ENCODE measurements at regions not wholly inside any gene's neighbourhood (a gene's known extent, or its start where the extent isn't known, plus 50 kb on each side); places are given as distances from the start of the nearest gene placed in this dataset.

- no peak overlapping the region for H3K27ac ChIP-seq (ENCODE audit: low read depth, low read length)
- no peaks in the 10 kb centered on the region for H3K36me3 ChIP-seq (ENCODE audit: insufficient read depth, low read length)
- no peak for TF ChIP-seq CTCF (IDR thresholded peaks at IDR 0.05; ENCODE audit: extremely low read depth, low read depth, low read length)
- DNase-seq (ENCODE audit: insufficient read length, low spot score, missing footprints), result no peak
- no peaks in the 10 kb centered on the region for H4K20me1 ChIP-seq (ENCODE audit: insufficient read depth, low read length)
- H3K9me3 ChIP-seq (ENCODE audit: low read depth, low read length), result no peaks in the 10 kb centered on the region
- H3K27me3 ChIP-seq (ENCODE audit: insufficient read depth, low read length), result no peaks in the 10 kb centered on the region
- H3K79me2 ChIP-seq (ENCODE audit: insufficient read depth, low read length), result no peaks in the 10 kb centered on the region
- no peaks in the 10 kb centered on the region for H3K4me1 ChIP-seq (ENCODE audit: insufficient read depth, low read length)
- H3K4me2 ChIP-seq (ENCODE audit: insufficient read depth, low read length), result no peak overlapping the region
- no peak overlapping the region for H3K4me3 ChIP-seq (ENCODE audit: insufficient read depth, low read length)
- H2AFZ ChIP-seq (ENCODE audit: low read length), result no peak overlapping the region
Observed at GRCh38 chr19:34579281-34580054, 97.5 kb downstream of the SCGB2B2 start.

GRCh38 chr19:34578751-34579150, 97.2 kb downstream of the WTIP start:
- Histone ChIP-seq H3K9me3 (ENCODE audit: low read depth, low read length) (no peaks in the 10 kb centered on the region), H3K4me2 (ENCODE audit: insufficient read depth, low read length) (no peak overlapping the region)
- no peak for DNase-seq (ENCODE audit: insufficient read length, low spot score, missing footprints)

GRCh38 chr19:34578173-34578572, 96.6 kb downstream of the WTIP start:
- TF ChIP-seq CTCF (IDR thresholded peaks at IDR 0.05; ENCODE audit: extremely low read depth, low read depth, low read length), result no peak
- Histone ChIP-seq H3K4me2 (ENCODE audit: insufficient read depth, low read length) (no peak overlapping the region), H3K27me3 (ENCODE audit: insufficient read depth, low read length) (no peaks in the 10 kb centered on the region), H3K4me1 (ENCODE audit: insufficient read depth, low read length) (no peaks in the 10 kb centered on the region), H3K79me2 (ENCODE audit: insufficient read depth, low read length) (no peaks in the 10 kb centered on the region), H3K27ac (ENCODE audit: low read depth, low read length) (no peak overlapping the region), H3K36me3 (ENCODE audit: insufficient read depth, low read length) (no peaks in the 10 kb centered on the region), H2AFZ (ENCODE audit: low read length) (no peak overlapping the region), H3K9me3 (ENCODE audit: low read depth, low read length) (no peaks in the 10 kb centered on the region), H3K4me3 (ENCODE audit: insufficient read depth, low read length) (no peak overlapping the region), H4K20me1 (ENCODE audit: insufficient read depth, low read length) (no peaks in the 10 kb centered on the region)
- no peak for DNase-seq (ENCODE audit: insufficient read length, low spot score, missing footprints)

More at GRCh38 chr19:34578751-34579150, 97.2 kb downstream of the WTIP start:
- Histone ChIP-seq H3K27me3 (ENCODE audit: insufficient read depth, low read length) (no peaks in the 10 kb centered on the region), H3K79me2 (ENCODE audit: insufficient read depth, low read length) (no peaks in the 10 kb centered on the region), H3K27ac (ENCODE audit: low read depth, low read length) (no peak overlapping the region), H3K4me1 (ENCODE audit: insufficient read depth, low read length) (no peaks in the 10 kb centered on the region), H2AFZ (ENCODE audit: low read length) (no peak overlapping the region), H3K4me3 (ENCODE audit: insufficient read depth, low read length) (no peak overlapping the region), H3K36me3 (ENCODE audit: insufficient read depth, low read length) (no peaks in the 10 kb centered on the region), H4K20me1 (ENCODE audit: insufficient read depth, low read length) (no peaks in the 10 kb centered on the region)
- TF ChIP-seq CTCF (IDR thresholded peaks at IDR 0.05; ENCODE audit: extremely low read depth, low read depth, low read length), result no peak

- H2AFZ ChIP-seq (ENCODE audit: low read length), result no peak overlapping the region
- no peak overlapping the region for H3K4me2 ChIP-seq (ENCODE audit: insufficient read depth, low read length)
- no peaks in the 10 kb centered on the region for H3K9me3 ChIP-seq (ENCODE audit: low read depth, low read length)
- no peaks in the 10 kb centered on the region for H3K4me1 ChIP-seq (ENCODE audit: insufficient read depth, low read length)
- no peaks in the 10 kb centered on the region for H4K20me1 ChIP-seq (ENCODE audit: insufficient read depth, low read length)
- TF ChIP-seq CTCF (IDR thresholded peaks at IDR 0.05; ENCODE audit: extremely low read depth, low read depth, low read length), result no peak
- H3K27ac ChIP-seq (ENCODE audit: low read depth, low read length), result no peak overlapping the region
- DNase-seq (ENCODE audit: insufficient read length, low spot score, missing footprints), result no peak
- H3K27me3 ChIP-seq (ENCODE audit: insufficient read depth, low read length), result no peaks in the 10 kb centered on the region
- H3K36me3 ChIP-seq (ENCODE audit: insufficient read depth, low read length), result no peaks in the 10 kb centered on the region
- H3K79me2 ChIP-seq (ENCODE audit: insufficient read depth, low read length), result no peaks in the 10 kb centered on the region
- H3K4me3 ChIP-seq (ENCODE audit: insufficient read depth, low read length), result no peak overlapping the region
Observed at GRCh38 chr19:34577531-34578101, 96.1 kb downstream of the WTIP start.
